CD14-positive monocyte (primary cell): ENCODE measurements at regions not wholly inside any gene's neighbourhood (a gene's known extent, or its start where the extent isn't known, plus 50 kb on each side); places are given as distances from the start of the nearest gene placed in this dataset.

Experiments used
- DNase-seq, 3 donors: peaks; one replicate each; pipeline ENCODE4 v3.0.0-alpha.2; 2011 to 2022
- H2AFZ ChIP-seq: 2 replicates; pipeline ENCODE4 v1.6.0; 2012; ENCODE audit warnings: mild to moderate bottlenecking, low read depth, low read length, inconsistent platforms; ENCODE audit not compliant: insufficient read depth, poor library complexity, severe bottlenecking
- H3K27ac ChIP-seq, 2 donors: 1 replicate in 1 of 2; 2 replicates in 1 of 2; pipeline ENCODE4 v1.5.1; 2012 to 2013; ENCODE audit warnings: low read length in 2 of 2, control low read depth in 1 of 2, inconsistent platforms in 1 of 2, low read depth in 1 of 2, mild to moderate bottlenecking in 1 of 2
- H3K27me3 ChIP-seq, 2 donors: one replicate each; pipeline versions ENCODE4 v1.6.0 to v1.6.1; 2011 to 2013; ENCODE audit warnings: low read length in 2 of 2; ENCODE audit not compliant: control insufficient read depth in 2 of 2, insufficient read depth in 2 of 2
- H3K36me3 ChIP-seq, 2 donors: replicated peaks in 1 of 2; 1 replicate in 1 of 2; 2 replicates in 1 of 2; pipeline versions ENCODE4 v1.5.1 to v1.6.1; 2012 to 2013; ENCODE audit warnings: low read length in 2 of 2, control low read depth in 1 of 2, inconsistent platforms in 1 of 2, mild to moderate bottlenecking in 1 of 2; ENCODE audit not compliant: insufficient read depth in 2 of 2, control insufficient read depth in 1 of 2
- H3K4me1 ChIP-seq, 2 donors: 1 replicate in 1 of 2; 2 replicates in 1 of 2; pipeline versions ENCODE4 v1.5.1 to v1.6.1; 2012 to 2013; ENCODE audit warnings: low read length in 2 of 2, control low read depth in 1 of 2, inconsistent platforms in 1 of 2, mild to moderate bottlenecking in 1 of 2, moderate library complexity in 1 of 2; ENCODE audit not compliant: insufficient read depth in 2 of 2, control insufficient read depth in 1 of 2
- H3K4me2 ChIP-seq: replicated peaks from 2 replicates; pipeline ENCODE3; 2012; ENCODE audit warnings: low read length, moderate library complexity, mild to moderate bottlenecking; ENCODE audit not compliant: poor library complexity, severe bottlenecking; ENCODE audit errors: extremely low read depth
- H3K4me3 ChIP-seq, 3 experiments: fragments of 200-600 bp in 1 of 3; sonication (generic) in 1 of 3; replicated peaks in 1 of 3; 1 replicate in 2 of 3; 2 replicates in 1 of 3; pipeline ENCODE4 v1.5.1; 2011 to 2013; ENCODE audit warnings: low read length in 3 of 3, mild to moderate bottlenecking in 3 of 3, control low read depth in 2 of 3, low read depth in 2 of 3, inconsistent platforms in 1 of 3, moderate library complexity in 1 of 3
- H3K79me2 ChIP-seq: 2 replicates; pipeline ENCODE4 v1.6.0; 2012; ENCODE audit warnings: mild to moderate bottlenecking, control low read depth, inconsistent platforms, low read length, moderate library complexity; ENCODE audit not compliant: insufficient read depth
- H3K9ac ChIP-seq: 2 replicates; pipeline ENCODE4 v1.6.0; 2017; ENCODE audit warnings: low read length, mild to moderate bottlenecking; ENCODE audit not compliant: insufficient read depth, poor library complexity, severe bottlenecking
- H3K9me3 ChIP-seq, 2 donors: replicated peaks in 1 of 2; 1 replicate in 1 of 2; 2 replicates in 1 of 2; pipeline versions ENCODE4 v1.5.1 to v1.6.1; 2012 to 2013; ENCODE audit warnings: low read length in 2 of 2, control low read depth in 1 of 2; ENCODE audit not compliant: control insufficient read depth in 1 of 2, insufficient read depth in 1 of 2
- H4K20me1 ChIP-seq: 2 replicates; pipeline ENCODE4 v1.6.0; 2012; ENCODE audit warnings: mild to moderate bottlenecking, low read length, control low read depth, moderate library complexity; ENCODE audit not compliant: insufficient read depth
- H3K27ac Mint-ChIP-seq, 7 donors: one replicate each; pipeline ENCODE4 v1.8.0; 2020; ENCODE audit warnings: mild to moderate bottlenecking in 7 of 7, mixed read lengths in 7 of 7, moderate library complexity in 6 of 7, inconsistent platforms in 2 of 7
- H3K27me3 Mint-ChIP-seq, 3 donors: one replicate each; pipeline ENCODE4 v1.8.0; 2021 to 2022; ENCODE audit warnings: low read depth in 3 of 3, mild to moderate bottlenecking in 3 of 3, mixed read lengths in 3 of 3, moderate library complexity in 3 of 3, inconsistent platforms in 1 of 3
- H3K36me3 Mint-ChIP-seq, 2 donors: one replicate each; pipeline ENCODE4 v1.8.0; 2020; ENCODE audit warnings: mixed read lengths in 2 of 2, inconsistent platforms in 1 of 2, mild to moderate bottlenecking in 1 of 2
- H3K4me1 Mint-ChIP-seq: one replicate; pipeline ENCODE4 v1.8.0; 2020; ENCODE audit warnings: mild to moderate bottlenecking, mixed read lengths
- H3K4me3 Mint-ChIP-seq, 2 donors: one replicate each; pipeline ENCODE4 v1.8.0; 2020; ENCODE audit warnings: mild to moderate bottlenecking in 2 of 2, mixed read lengths in 2 of 2, moderate library complexity in 1 of 2
- H3K9me3 Mint-ChIP-seq, 7 donors: one replicate each; pipeline ENCODE4 v1.8.0; 2020 to 2022; ENCODE audit warnings: mixed read lengths in 7 of 7, mild to moderate bottlenecking in 6 of 7, moderate library complexity in 6 of 7, inconsistent platforms in 2 of 7
- CTCF ChIP-seq: fragments of 200-600 bp; IDR thresholded peaks from one replicate; pipeline ENCODE4 v1.8.0; 2022; ENCODE audit warnings: antibody characterized with exemption, mild to moderate bottlenecking
- WGBS: methylation state at CpG from one replicate; pipeline ENCODE4 v1.1.5; 2013; ENCODE audit warnings: missing lambda C conversion rate; ENCODE audit not compliant: insufficient coverage; 5-methylcytosine and 5-hydroxymethylcytosine counted together
- intact Hi-C, 2 donors: fragments of 100-400 bp; cut with micrococcal nuclease; formaldehyde crosslinking; loops; one replicate each; pipeline versions ENCODE4 v1.15.0 to v1.15.1; 2023

DNA sequence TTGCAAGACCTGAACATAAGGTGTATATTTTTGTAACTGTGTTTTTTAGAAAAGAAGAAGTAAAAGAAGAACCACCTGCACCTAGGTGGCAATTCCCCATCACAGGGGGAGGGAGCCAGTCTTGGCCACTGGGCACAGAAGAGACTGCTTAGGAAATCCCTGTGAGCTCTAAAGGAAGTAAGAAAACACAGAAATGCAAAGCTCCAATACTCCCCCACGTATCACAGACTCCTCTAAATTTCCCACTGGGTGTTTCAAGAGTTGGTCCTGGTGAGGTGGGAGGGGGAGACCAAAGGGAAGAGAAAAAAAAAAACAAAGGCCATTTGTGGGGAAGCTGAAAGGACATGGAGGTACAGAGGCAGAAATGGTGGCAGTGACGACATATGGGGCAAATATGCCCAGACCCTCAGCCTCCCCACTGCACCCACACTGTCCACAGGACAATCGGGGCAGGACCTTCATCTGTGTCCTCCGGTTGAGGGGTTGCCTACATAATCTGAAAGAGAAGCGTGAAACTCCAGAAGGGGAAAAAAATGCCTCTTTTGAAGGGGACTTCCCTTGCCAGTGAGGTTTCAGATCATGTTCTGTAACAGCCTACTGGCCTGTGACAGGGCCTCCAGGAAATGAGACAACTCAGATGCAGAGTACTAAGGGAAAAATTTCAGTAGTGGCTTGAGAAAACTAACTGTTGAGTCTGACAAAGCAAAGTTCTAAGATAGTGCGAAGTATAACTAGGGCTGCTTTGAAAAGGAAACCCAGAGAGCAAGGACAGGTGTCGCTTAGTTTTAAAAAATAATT, 226.2 kb upstream of the MARCKS start:
- Histone ChIP-seq H4K20me1 (no peaks in the 10 kb centered on the region), H3K79me2 (no peaks in the 10 kb centered on the region), H3K4me3 (peak overlapping the region; percentile 21 to 63 (median 33)), H3K27ac (peak overlapping the region; percentile 93 to 100), H3K9me3 (no peaks in the 10 kb centered on the region), H3K27me3 (no peaks in the 10 kb centered on the region), H3K4me2 (peak overlapping the region; percentile 72), H3K36me3 (no peaks in the 10 kb centered on the region), H2AFZ (no peak overlapping the region), H3K9ac (peak overlapping the region; percentile 92), H3K4me1 (peaks cover 63 to 70% of the 10 kb centered on the region in 2 donors)
- Mint-ChIP-seq H3K4me1 (peaks cover 63% of the 10 kb centered on the region), H3K27ac (peak overlapping the region; percentile 100), H3K9me3 (peaks cover 0 to 4% (median 0%) of the 10 kb centered on the region in 7 donors), H3K4me3 (peak overlapping the region; percentile 67 to 92), H3K27me3 (no peaks in the 10 kb centered on the region), H3K36me3 (peaks cover 0 to 5% of the 10 kb centered on the region in 2 donors)
- intact Hi-C loops, result loop anchor here (2.0 to 10.0 kb wide), 6 partner anchors 66 to 324 kb away; partner anchors contain the start of gene MARCKS (in 1 of the 2)
- WGBS, result 0% methylated on average over 2 of the region's 7 CpGs
- TF ChIP-seq CTCF, result no peak
- peak; percentile 89 to 97 (median 95) for DNase-seq

DNA sequence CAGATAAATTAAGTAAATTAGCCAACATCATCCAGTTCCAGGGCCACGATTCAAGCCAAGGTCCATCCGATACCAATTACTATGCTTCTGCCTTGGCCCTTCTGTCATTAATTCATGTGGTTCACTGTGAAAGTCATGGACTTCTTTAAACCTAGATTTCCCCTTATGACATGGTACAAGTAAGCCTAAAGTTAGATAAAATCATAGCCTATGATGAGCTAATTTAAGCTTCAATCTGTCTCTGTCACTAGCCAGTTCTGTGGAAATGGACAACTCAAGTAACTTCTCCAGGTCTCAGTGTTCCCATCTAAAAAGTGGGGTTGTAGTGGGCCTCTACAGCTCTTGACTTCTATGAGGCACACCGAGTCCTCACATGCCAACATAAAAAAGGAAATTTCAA, 225.5 kb upstream of the MARCKS start:
- Histone ChIP-seq H3K4me3 (peak overlapping the region in 1 of 3 experiments; percentile 63), H3K27ac (peak overlapping the region; percentile 93 to 100), H3K4me1 (peaks cover 63 to 72% of the 10 kb centered on the region in 2 donors), H2AFZ (no peak overlapping the region), H3K9ac (peak overlapping the region; percentile 92), H3K79me2 (no peaks in the 10 kb centered on the region), H4K20me1 (no peaks in the 10 kb centered on the region), H3K9me3 (no peaks in the 10 kb centered on the region), H3K36me3 (no peaks in the 10 kb centered on the region), H3K4me2 (peak overlapping the region; percentile 72), H3K27me3 (no peaks in the 10 kb centered on the region)
- intact Hi-C loops, result loop anchor here (2.0 to 10.0 kb wide), 6 partner anchors 65 to 324 kb away; partner anchors contain the start of gene MARCKS (in 1 of the 2)
- Mint-ChIP-seq H3K4me3 (peak overlapping the region in 1 of 2 donors; percentile 40), H3K27me3 (no peaks in the 10 kb centered on the region), H3K27ac (peak overlapping the region; percentile 100), H3K4me1 (peaks cover 62% of the 10 kb centered on the region), H3K36me3 (peaks cover 0 to 5% of the 10 kb centered on the region in 2 donors), H3K9me3 (peaks cover 0 to 4% (median 0%) of the 10 kb centered on the region in 7 donors)
- DNase-seq, result peak; percentile 38 to 66 (median 49)
- WGBS, result 93% methylated on average over 2 of the region's 3 CpGs
- TF ChIP-seq CTCF, result no peak
